GM21526 (cell line): ENCODE measurements at regions not wholly inside any gene's neighbourhood (a gene's known extent, or its start where the extent isn't known, plus 50 kb on each side); places are given as distances from the start of the nearest gene placed in this dataset.
"Not testable (repeated sequence)": the region's sequence is repeated elsewhere in the genome, so short reads cannot be mapped to it uniquely, and the experiment has no call there.

Source experiments
- ATAC-seq: cut with Tn5 transposase; IDR thresholded peaks from one replicate; pipeline ENCODE4 v1.9.1; 2021; ENCODE audit warnings: moderate library complexity; ENCODE audit not compliant: unreplicated experiment, low FRiP score

- no peak for ATAC-seq
Observed at GRCh38 chr13:78540058-78540457, 63.3 kb downstream of the POU4F1 start.

GRCh38 chr13:78526044-78526443, 77.3 kb downstream of the POU4F1 start:
- ATAC-seq: not testable (repeated sequence)

- ATAC-seq: no peak
Observed at GRCh38 chr13:78524936-78525335, 78.4 kb downstream of the POU4F1 start.

- no peak for ATAC-seq
Observed at GRCh38 chr13:78521091-78521490, 82.3 kb downstream of the POU4F1 start.

GRCh38 chr13:78520425-78520824, 82.9 kb downstream of the POU4F1 start:
- no peak for ATAC-seq

- ATAC-seq: not testable (repeated sequence)
Observed at GRCh38 chr13:78518482-78518881, 84.9 kb downstream of the POU4F1 start.

GRCh38 chr13:78499802-78500201, 103.5 kb downstream of the POU4F1 start:
- no peak for ATAC-seq

GRCh38 chr13:78497702-78498355, 105.5 kb downstream of the POU4F1 start:
- no peak for ATAC-seq

- no peak for ATAC-seq
Observed at GRCh38 chr13:78491978-78492377, 111.4 kb downstream of the POU4F1 start.

- ATAC-seq: not testable (repeated sequence)
Observed at GRCh38 chr13:78490225-78490624, 113.1 kb downstream of the POU4F1 start.

GRCh38 chr13:78487707-78488106, 115.6 kb downstream of the POU4F1 start:
- no peak for ATAC-seq

- no peak for ATAC-seq
Observed at GRCh38 chr13:78485803-78486202, 117.5 kb downstream of the POU4F1 start.

- no peak for ATAC-seq
Observed at GRCh38 chr13:78478183-78478582, 125.2 kb downstream of the POU4F1 start.

GRCh38 chr13:78476910-78477309, 126.4 kb downstream of the POU4F1 start:
- ATAC-seq: no peak

GRCh38 chr13:78468621-78469020, 134.7 kb downstream of the POU4F1 start:
- ATAC-seq: no peak

- no peak for ATAC-seq
Observed at GRCh38 chr13:78465250-78465649, 138.1 kb downstream of the POU4F1 start.

GRCh38 chr13:78460176-78460575, 143.2 kb downstream of the POU4F1 start:
- no peak for ATAC-seq

GRCh38 chr13:78443839-78444238, 159.5 kb downstream of the POU4F1 start:
- ATAC-seq: no peak

- no peak for ATAC-seq
Observed at GRCh38 chr13:78437781-78438180, 165.6 kb downstream of the POU4F1 start.

GRCh38 chr13:78436311-78436710, 167.0 kb downstream of the POU4F1 start:
- no peak for ATAC-seq

GRCh38 chr13:78431328-78431727, 172.0 kb downstream of the POU4F1 start:
- ATAC-seq: no peak

GRCh38 chr13:78430811-78431210, 172.5 kb downstream of the POU4F1 start:
- no peak for ATAC-seq
